Vagina (tissue), 2 donors: ENCODE measurements at regions not wholly inside any gene's neighbourhood (a gene's known extent, or its start where the extent isn't known, plus 50 kb on each side); places are given as distances from the start of the nearest gene placed in this dataset.

ENCODE experiments used
- DNase-seq, 2 donors: peaks; one replicate each; pipeline ENCODE4 v3.0.0-alpha.2; 2017; ENCODE audit errors: extremely low spot score in 2 of 2
- H3K27ac ChIP-seq: fragments of 200-600 bp; sonication (generic); one replicate; pipeline ENCODE4 v1.5.1; 2019
- H3K27me3 ChIP-seq: fragments of 200-600 bp; sonication (generic); one replicate; pipeline ENCODE4 v1.5.1; 2019
- H3K36me3 ChIP-seq, 2 donors: fragments of 200-600 bp; sonication (generic); one replicate each; pipeline ENCODE4 v1.5.1; 2017 to 2019
- H3K4me1 ChIP-seq: fragments of 200-600 bp; sonication (generic); one replicate; pipeline ENCODE4 v1.5.1; 2019
- H3K4me3 ChIP-seq, 2 donors: fragments of 200-600 bp; sonication (generic); 1 replicate in 1 of 2; 2 replicates in 1 of 2; pipeline ENCODE4 v1.5.1; 2016 to 2019
- H3K9me3 ChIP-seq: fragments of 200-600 bp; sonication (generic); one replicate; pipeline ENCODE4 v1.5.1; 2019
- POLR2A ChIP-seq, 2 donors: fragments of 450-650 bp; IDR thresholded peaks; one replicate each; pipeline ENCODE4 v1.6.1; 2017; ENCODE audit warnings: antibody characterized with exemption in 2 of 2, mild to moderate bottlenecking in 2 of 2, moderate library complexity in 2 of 2
- POLR2AphosphoS5 ChIP-seq, 2 donors: sonication (generic); formaldehyde crosslinking; IDR thresholded peaks; one replicate each; pipeline ENCODE4 v1.9.0; 2017; ENCODE audit warnings: antibody characterized with exemption in 2 of 2, mild to moderate bottlenecking in 2 of 2, low read depth in 1 of 2; ENCODE audit not compliant: insufficient read depth in 1 of 2
- intact Hi-C: fragments of 100-400 bp; cut with DNase I; formaldehyde crosslinking; loops from one replicate; pipeline ENCODE4 v1.15.1; 2023
- TF ChIP-seq, protein P1 (sequence below), 3 experiments: fragments of 450-650 bp in 2 of 3; fragments of 200-600 bp in 1 of 3; sonication (generic) in 1 of 3; IDR thresholded peaks; one replicate each; pipeline ENCODE4 v1.5.1; 2017 to 2019; ENCODE audit warnings: antibody characterized with exemption in 3 of 3, mild to moderate bottlenecking in 2 of 3, moderate library complexity in 2 of 3

DNA sequence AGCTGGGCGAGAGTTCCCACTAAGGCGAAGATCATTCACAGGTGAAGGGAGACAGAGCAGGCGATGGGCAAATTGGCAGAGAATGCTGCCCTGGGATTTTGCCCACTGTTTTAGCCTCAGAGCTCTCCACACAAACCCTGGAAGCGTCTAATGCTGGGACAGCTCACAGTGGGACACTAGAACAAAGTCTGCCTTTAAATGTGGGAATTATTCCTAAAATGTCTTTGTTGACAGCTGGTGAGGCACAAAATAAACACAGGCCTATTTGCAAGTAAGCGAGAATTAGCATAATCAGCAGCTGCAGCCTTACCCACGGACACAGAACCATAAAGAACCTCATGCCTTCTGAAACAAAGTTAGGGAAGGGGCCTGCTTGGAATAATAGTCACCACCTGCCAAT is 824.5 kb downstream of the AACS start:
- no peak for DNase-seq
- intact Hi-C loops = no loop called here
- Histone ChIP-seq H3K4me1 (no peaks in the 10 kb centered on the region), H3K36me3 (no peaks in the 10 kb centered on the region), H3K9me3 (no peaks in the 10 kb centered on the region), H3K27ac (no peak overlapping the region), H3K27me3 (no peaks in the 10 kb centered on the region), H3K4me3 (no peak overlapping the region)
- TF ChIP-seq POLR2AphosphoS5 (IDR thresholded peaks at IDR 0.05; ENCODE audit: insufficient read depth in 1 of 2, low read depth in 1 of 2) (no peak), POLR2A (IDR thresholded peaks at IDR 0.05) (no peak)
- TF ChIP-seq, protein P1, sequence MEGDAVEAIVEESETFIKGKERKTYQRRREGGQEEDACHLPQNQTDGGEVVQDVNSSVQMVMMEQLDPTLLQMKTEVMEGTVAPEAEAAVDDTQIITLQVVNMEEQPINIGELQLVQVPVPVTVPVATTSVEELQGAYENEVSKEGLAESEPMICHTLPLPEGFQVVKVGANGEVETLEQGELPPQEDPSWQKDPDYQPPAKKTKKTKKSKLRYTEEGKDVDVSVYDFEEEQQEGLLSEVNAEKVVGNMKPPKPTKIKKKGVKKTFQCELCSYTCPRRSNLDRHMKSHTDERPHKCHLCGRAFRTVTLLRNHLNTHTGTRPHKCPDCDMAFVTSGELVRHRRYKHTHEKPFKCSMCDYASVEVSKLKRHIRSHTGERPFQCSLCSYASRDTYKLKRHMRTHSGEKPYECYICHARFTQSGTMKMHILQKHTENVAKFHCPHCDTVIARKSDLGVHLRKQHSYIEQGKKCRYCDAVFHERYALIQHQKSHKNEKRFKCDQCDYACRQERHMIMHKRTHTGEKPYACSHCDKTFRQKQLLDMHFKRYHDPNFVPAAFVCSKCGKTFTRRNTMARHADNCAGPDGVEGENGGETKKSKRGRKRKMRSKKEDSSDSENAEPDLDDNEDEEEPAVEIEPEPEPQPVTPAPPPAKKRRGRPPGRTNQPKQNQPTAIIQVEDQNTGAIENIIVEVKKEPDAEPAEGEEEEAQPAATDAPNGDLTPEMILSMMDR (IDR thresholded peaks at IDR 0.05) = no peak

DNA sequence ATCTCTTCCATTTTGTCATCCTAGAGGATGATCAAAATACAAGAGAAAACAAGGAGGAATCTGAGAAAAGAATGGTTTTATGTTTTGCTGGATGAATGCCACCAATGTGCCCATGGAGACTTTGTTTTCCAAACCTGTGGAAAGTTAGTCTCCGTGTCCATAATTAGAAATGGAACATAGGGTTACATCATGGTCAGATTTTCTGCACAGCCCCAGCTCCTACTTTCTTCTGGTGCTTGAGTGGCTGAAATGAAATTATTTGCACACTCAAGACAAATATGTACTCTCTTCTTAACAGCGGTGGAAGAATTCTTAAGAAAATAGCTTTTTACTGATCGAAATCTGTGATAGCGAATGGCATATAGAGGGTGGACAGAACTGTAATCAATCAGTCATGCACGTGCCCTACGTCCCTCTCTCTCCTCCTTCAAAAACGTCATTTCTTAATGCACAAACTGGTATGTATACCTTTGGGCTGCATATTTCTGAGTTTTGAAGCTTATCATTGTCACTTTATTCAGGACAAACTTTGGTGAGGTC is 825.2 kb downstream of the AACS start:
- Histone ChIP-seq H3K4me3 (no peak overlapping the region), H3K9me3 (no peaks in the 10 kb centered on the region), H3K36me3 (no peaks in the 10 kb centered on the region), H3K27me3 (no peaks in the 10 kb centered on the region), H3K4me1 (no peaks in the 10 kb centered on the region), H3K27ac (no peak overlapping the region)
- no peak for DNase-seq
- intact Hi-C loops = no loop called here
- TF ChIP-seq, protein P1 (IDR thresholded peaks at IDR 0.05) = no peak
- TF ChIP-seq POLR2A (IDR thresholded peaks at IDR 0.05) (no peak), POLR2AphosphoS5 (IDR thresholded peaks at IDR 0.05; ENCODE audit: insufficient read depth in 1 of 2, low read depth in 1 of 2) (no peak)

DNA sequence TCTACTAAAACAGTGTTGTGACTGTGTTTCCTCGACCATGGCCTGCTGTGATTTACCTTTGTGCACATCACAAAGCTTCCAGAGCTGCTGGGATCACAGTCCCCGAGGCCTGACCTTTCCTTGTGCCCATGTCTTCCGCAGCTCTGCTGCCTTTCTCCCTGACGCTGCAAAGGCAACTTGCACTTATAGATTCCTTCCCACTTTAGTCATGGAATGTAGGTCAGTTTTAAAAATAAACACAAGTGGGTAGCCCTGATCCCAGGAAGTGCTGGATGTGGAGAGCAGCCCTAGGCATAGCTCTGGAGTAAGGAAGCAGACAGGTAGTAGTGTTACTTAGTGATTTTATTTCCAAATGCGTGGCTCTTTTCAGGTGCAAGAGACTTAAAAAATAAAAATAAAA is 825.7 kb downstream of the AACS start:
- Histone ChIP-seq H3K27me3 (no peaks in the 10 kb centered on the region), H3K9me3 (no peaks in the 10 kb centered on the region), H3K4me3 (no peak overlapping the region), H3K27ac (no peak overlapping the region), H3K4me1 (no peaks in the 10 kb centered on the region), H3K36me3 (no peaks in the 10 kb centered on the region)
- intact Hi-C loops = no loop called here
- no peak for DNase-seq
- TF ChIP-seq, protein P1 (IDR thresholded peaks at IDR 0.05) = no peak
- TF ChIP-seq POLR2AphosphoS5 (IDR thresholded peaks at IDR 0.05; ENCODE audit: insufficient read depth in 1 of 2, low read depth in 1 of 2) = no peak
- TF ChIP-seq POLR2A (IDR thresholded peaks at IDR 0.05) = no peak

DNA sequence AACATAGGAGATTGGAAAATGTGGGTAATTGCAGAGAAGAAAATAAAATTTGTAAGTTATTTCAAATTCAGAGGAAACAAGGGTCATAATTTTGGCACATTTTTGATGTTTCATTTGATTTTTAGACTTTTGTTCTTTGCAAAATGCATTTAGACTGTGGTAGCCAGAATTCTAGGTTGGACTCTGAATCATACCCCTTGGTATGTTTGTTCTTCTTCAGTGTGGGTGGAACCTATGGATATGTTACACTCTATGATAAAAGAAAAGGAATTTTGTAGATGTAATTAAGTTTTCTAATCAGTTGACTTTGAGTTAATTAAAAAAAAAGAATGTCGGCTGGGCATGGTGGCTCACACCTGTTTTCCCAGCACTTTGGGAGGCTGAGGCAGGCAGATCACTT is 827.0 kb downstream of the AACS start:
- Histone ChIP-seq H3K27ac (no peak overlapping the region), H3K4me3 (no peak overlapping the region), H3K27me3 (no peaks in the 10 kb centered on the region), H3K9me3 (no peaks in the 10 kb centered on the region), H3K4me1 (no peaks in the 10 kb centered on the region), H3K36me3 (no peaks in the 10 kb centered on the region)
- intact Hi-C loops = no loop called here
- TF ChIP-seq POLR2A (IDR thresholded peaks at IDR 0.05) = no peak
- TF ChIP-seq POLR2AphosphoS5 (IDR thresholded peaks at IDR 0.05; ENCODE audit: insufficient read depth in 1 of 2, low read depth in 1 of 2) = no peak
- TF ChIP-seq, protein P1 (IDR thresholded peaks at IDR 0.05) = no peak
- DNase-seq = no peak

DNA sequence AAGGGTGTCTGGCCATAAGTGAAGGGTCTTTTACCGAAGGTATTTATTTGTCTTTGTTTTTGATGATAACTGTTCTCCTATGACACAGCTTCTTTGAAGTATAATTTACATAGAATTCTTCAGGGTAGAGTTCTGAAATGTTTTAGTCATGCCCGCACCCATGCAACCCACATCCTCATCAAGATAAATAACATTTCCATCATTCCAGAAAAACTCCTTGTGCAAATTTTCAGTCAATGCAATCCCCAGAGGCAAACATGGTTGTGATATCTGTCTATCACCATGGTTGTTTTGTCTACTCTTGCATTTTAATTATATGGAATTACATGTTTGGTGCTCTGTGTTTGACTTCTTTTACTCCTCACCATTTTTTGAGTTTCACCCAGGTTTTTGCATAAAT is 837.8 kb downstream of the AACS start:
- intact Hi-C loops = no loop called here
- no peak for DNase-seq

More for the DNA sequence above, 837.8 kb downstream of the AACS start:
- H3K36me3 ChIP-seq = no peaks in the 10 kb centered on the region
- no peaks in the 10 kb centered on the region for H3K4me1 ChIP-seq
- no peak overlapping the region for H3K4me3 ChIP-seq
- no peaks in the 10 kb centered on the region for H3K27me3 ChIP-seq
- no peak overlapping the region for H3K27ac ChIP-seq
- no peaks in the 10 kb centered on the region for H3K9me3 ChIP-seq
- TF ChIP-seq POLR2A (IDR thresholded peaks at IDR 0.05) = no peak
